ENCODE measurements at regions not wholly inside any gene's neighbourhood (a gene's known extent, or its start where the extent isn't known, plus 50 kb on each side); places are given as distances from the start of the nearest gene placed in this dataset.

- TF ChIP-seq CTCF (conservative IDR thresholded peaks at IDR 0.05) (no peak), ZFX (IDR thresholded peaks at IDR 0.05) (no peak)
Measured at GRCh38 chr6:145502416-145502815, 232.9 kb downstream of the EPM2A start.

Measured in C4-2B (cell line).